Fibroblast of villous mesenchyme (primary cell): ENCODE measurements at regions not wholly inside any gene's neighbourhood (a gene's known extent, or its start where the extent isn't known, plus 50 kb on each side); places are given as distances from the start of the nearest gene placed in this dataset.

Experiments
- DNase-seq: peaks from one replicate; pipeline ENCODE4 v3.0.0-alpha.2; 2010; ENCODE audit warnings: low read depth
- H3K4me3 ChIP-seq: 2 replicates; pipeline ENCODE4 v1.5.1; 2011; ENCODE audit warnings: low read depth, mild to moderate bottlenecking, low read length
- TF ChIP-seq, protein P1 (sequence below): IDR thresholded peaks from 2 replicates; pipeline ENCODE4 v1.5.1; 2012; ENCODE audit warnings: low read depth, mild to moderate bottlenecking, low read length; ENCODE audit not compliant: insufficient read depth

DNA sequence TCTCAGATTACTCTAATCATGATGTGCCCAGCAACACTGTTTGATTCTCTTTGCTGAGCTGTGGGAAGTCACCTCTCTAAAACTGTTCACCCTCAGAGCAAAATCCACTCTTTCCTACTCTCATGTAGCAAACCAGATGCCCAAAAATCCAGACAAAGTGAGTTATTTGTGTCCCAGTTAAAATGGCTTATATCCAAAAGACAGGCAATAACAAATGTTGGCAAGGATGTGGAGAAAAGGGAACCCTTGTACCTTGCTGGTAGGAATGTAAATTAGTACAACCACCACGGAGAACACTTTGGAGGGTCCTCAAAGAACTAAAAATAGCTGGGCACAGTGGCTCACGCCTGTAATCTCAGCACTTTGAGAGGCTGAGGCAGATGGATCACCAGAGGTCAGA lies 384.0 kb downstream of the HHIPL2 start:
- no peak overlapping the region for H3K4me3 ChIP-seq
- no peak for DNase-seq
- TF ChIP-seq, protein P1, sequence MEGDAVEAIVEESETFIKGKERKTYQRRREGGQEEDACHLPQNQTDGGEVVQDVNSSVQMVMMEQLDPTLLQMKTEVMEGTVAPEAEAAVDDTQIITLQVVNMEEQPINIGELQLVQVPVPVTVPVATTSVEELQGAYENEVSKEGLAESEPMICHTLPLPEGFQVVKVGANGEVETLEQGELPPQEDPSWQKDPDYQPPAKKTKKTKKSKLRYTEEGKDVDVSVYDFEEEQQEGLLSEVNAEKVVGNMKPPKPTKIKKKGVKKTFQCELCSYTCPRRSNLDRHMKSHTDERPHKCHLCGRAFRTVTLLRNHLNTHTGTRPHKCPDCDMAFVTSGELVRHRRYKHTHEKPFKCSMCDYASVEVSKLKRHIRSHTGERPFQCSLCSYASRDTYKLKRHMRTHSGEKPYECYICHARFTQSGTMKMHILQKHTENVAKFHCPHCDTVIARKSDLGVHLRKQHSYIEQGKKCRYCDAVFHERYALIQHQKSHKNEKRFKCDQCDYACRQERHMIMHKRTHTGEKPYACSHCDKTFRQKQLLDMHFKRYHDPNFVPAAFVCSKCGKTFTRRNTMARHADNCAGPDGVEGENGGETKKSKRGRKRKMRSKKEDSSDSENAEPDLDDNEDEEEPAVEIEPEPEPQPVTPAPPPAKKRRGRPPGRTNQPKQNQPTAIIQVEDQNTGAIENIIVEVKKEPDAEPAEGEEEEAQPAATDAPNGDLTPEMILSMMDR = no peak

DNA sequence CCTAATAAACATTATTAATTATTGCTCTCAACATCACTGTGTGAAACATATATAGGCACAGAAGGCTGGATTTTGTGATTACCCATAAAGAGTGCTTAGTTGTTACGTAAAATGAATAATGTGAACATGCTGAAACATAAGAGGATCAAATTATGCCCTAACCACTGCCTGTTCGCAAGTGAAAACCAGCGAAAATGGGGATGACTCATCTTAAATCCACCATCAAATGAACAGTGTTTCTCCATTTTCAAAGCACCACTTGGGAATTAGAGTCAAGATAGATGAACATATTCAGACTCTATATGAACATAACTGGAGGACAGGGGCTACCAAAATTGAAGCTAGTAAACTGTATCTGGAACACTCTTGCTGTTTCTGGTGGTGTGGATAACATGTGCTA lies 386.2 kb downstream of the HHIPL2 start:
- TF ChIP-seq, protein P1 = no peak
- no peak overlapping the region for H3K4me3 ChIP-seq
- peak; percentile 6 for DNase-seq

DNA sequence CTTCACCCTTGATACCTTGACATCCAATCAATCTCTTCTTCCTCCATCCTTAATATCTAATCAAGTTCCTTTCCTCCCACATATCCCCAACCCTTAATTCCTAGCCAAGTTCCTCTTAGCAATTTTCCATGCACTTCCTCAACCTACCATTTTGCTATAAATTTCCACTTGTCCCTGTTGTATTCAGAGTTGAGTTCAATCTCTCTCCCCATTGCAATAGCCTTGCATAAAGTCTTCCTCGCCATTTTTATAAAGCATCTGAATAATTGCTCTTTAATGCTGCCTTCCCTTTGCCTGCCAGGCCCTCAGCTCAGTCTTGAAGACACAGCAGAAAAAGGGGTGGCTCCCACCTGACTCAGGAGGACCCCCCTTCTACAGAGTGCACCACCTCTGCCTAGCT lies 390.3 kb downstream of the HHIPL2 start:
- DNase-seq = no peak
- H3K4me3 ChIP-seq = no peak overlapping the region
- TF ChIP-seq, protein P1 = no peak

DNA sequence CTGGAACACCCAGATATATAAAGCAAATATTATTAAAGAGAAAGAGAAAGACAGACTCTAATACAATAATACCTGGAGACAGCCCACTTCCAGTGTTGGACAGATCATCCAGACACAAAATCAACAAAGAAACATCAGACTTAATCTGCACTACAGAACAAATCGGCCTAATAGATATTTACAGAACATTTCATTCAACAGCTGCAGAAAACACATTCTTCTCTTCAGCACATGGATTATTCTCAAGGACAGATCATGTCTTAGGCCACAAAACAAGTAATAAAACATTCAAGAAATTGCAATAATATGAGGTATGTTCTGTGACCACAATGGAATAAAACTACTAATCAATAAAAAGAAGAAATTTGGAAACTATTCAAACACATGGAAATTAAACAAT lies 398.3 kb upstream of the DUSP10 start:
- no peak overlapping the region for H3K4me3 ChIP-seq
- TF ChIP-seq, protein P1 = no peak
- DNase-seq = no peak

DNA sequence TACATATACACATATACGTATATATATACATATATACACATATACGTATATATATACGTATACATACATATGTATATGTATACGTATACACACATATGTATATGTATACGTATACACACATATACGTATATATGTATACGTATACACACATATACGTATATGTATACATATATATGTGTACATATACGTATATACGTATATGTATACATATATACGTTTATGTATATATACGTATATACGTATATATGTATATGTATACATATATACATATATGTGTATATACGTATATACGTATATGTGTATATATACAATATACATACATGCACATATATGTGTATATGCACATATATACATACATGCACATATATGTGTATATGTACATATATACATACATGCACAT lies 396.2 kb upstream of the DUSP10 start:
- no peak for DNase-seq
- TF ChIP-seq, protein P1 = no peak
- H3K4me3 ChIP-seq = no peak overlapping the region

DNA sequence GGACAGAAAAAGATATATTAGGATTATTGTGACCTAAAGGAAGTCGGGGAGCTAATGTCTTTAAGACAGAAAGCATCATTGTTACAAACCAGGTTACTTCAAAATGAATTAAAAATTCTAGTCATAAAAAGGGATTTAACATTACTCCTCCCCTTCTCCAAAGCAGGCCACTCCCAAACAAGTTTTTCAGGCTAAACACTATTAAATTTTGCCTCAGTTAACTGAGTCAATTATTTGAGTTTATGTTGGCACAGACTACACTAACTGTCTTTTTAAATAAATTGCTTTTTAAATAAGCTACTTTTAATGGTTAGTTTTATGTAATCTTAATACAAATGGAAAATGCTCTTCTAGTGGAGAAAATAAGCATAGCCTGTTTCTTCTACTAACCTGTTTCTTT lies 395.0 kb upstream of the DUSP10 start:
- DNase-seq = no peak
- TF ChIP-seq, protein P1 = no peak
- H3K4me3 ChIP-seq = no peak overlapping the region

DNA sequence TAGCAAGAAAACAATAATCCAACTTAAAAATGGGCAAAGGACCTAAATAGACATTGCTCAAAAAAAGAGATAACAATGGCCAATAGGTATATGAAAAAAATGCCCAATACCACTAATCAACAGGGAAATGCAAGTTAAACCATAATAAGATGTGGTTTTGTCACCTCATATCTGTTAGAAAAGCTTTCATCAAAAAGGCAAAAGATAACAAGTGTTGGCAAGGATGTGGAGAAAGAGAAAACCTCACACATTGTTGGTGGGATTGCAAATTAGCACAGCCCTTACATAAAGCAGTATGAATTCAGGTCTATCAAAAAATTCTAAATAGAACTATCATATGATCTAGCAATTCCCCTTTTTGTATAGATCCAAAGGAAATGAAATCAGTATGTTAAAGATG lies 387.2 kb upstream of the DUSP10 start:
- no peak for DNase-seq
- TF ChIP-seq, protein P1 = no peak

More for the DNA sequence above, 387.2 kb upstream of the DUSP10 start:
- no peak overlapping the region for H3K4me3 ChIP-seq
